ENCODE measurements at regions not wholly inside any gene's neighbourhood (a gene's known extent, or its start where the extent isn't known, plus 50 kb on each side); places are given as distances from the start of the nearest gene placed in this dataset.
"Not testable (repeated sequence)": the region's sequence is repeated elsewhere in the genome, so short reads cannot be mapped to it uniquely, and the experiment has no call there.

DNA sequence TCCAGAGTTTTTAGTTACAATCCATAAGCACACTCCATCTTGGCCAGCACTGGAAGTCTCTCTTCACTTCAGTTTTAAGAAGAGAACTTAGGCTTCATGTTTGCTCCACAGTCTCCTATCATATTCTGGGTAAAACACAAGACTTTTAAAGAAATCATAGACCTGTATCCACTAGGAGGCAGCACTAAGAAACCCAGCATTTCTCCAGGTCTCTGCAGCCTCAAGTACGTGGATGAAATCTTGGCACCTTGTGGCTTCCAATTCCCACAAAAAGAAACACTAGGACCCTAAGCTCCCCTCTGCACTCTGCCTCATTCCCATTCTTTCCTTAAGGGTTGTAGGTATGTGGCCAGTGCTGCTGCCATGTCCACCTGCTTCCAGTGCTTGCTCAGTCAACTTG lies 367.3 kb upstream of the CASK start:
- no peak overlapping the region for H3K4me3 ChIP-seq (ENCODE audit: low read length in 2 of 2)
- H3K4me1 ChIP-seq (ENCODE audit: control insufficient read depth in 2 of 2, insufficient read depth in 2 of 2, low read length in 2 of 2) = no peaks in the 10 kb centered on the region
- H3K27ac ChIP-seq (ENCODE audit: low read depth in 2 of 2, low read length in 2 of 2) = no peak overlapping the region
- no peaks in the 10 kb centered on the region for H3K9me3 ChIP-seq (ENCODE audit: control insufficient read depth in 2 of 2, low read length in 2 of 2)
- H3K27me3 ChIP-seq (ENCODE audit: control insufficient read depth in 2 of 2, insufficient read depth in 2 of 2, low read length in 2 of 2) = peaks cover 0 to 3% of the 10 kb centered on the region in 2 donors
- H3K36me3 ChIP-seq (ENCODE audit: control insufficient read depth in 2 of 2, insufficient read depth in 2 of 2, low read length in 2 of 2) = no peaks in the 10 kb centered on the region
- no peak overlapping the region for H3K9ac ChIP-seq (ENCODE audit: low read depth in 1 of 2, low read length in 2 of 2)

DNA sequence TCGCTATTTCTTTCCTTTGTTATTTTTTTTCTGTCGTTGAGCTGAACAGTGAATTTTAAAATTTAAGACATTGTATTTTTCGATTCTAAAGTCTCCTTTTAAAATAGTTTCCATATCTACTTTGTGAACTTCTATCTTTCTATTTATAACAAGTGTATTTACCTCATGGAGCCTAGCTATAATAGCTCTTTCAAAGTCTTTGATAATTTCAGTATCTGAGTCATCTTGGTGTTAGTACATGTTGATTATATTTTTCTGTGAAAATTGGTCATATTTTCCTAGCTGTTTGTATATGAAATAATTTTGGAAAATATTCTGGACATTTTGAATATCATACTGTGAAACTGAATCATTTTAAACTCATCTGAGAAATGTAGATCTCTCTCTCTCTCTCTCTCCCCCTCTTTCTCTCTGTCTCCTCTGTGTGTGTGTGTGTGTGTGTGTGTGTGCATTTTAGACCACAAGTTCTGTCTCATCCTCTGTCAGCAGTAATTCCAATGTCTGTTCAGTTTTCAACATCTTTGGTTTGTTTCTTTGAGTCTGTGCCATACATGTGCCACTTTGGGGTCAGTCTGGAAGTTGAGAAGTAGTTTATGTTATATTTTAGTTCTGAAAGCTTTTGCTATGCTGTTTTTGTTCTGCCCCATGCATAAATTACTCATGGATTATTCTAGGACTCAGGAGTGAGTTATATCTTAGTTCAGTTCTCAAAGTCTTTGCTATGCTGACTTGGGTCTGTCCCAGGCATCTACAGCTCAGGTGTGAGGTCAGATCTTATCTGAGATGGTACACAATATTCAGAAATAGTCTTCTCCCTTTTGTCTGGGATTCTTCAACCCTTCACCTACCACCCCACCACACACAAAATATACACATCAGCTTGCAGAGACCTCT lies 366.4 kb upstream of the CASK start:
- Histone ChIP-seq H3K9ac (ENCODE audit: low read depth in 1 of 2, low read length in 2 of 2) (no peak overlapping the region), H3K27me3 (ENCODE audit: control insufficient read depth in 2 of 2, insufficient read depth in 2 of 2, low read length in 2 of 2) (peaks cover 0 to 3% of the 10 kb centered on the region in 2 donors), H3K9me3 (ENCODE audit: control insufficient read depth in 2 of 2, low read length in 2 of 2) (no peaks in the 10 kb centered on the region), H3K36me3 (ENCODE audit: control insufficient read depth in 2 of 2, insufficient read depth in 2 of 2, low read length in 2 of 2) (no peaks in the 10 kb centered on the region), H3K4me1 (ENCODE audit: control insufficient read depth in 2 of 2, insufficient read depth in 2 of 2, low read length in 2 of 2) (no peaks in the 10 kb centered on the region), H3K27ac (ENCODE audit: low read depth in 2 of 2, low read length in 2 of 2) (no peak overlapping the region), H3K4me3 (ENCODE audit: low read length in 2 of 2) (no peak overlapping the region)

DNA sequence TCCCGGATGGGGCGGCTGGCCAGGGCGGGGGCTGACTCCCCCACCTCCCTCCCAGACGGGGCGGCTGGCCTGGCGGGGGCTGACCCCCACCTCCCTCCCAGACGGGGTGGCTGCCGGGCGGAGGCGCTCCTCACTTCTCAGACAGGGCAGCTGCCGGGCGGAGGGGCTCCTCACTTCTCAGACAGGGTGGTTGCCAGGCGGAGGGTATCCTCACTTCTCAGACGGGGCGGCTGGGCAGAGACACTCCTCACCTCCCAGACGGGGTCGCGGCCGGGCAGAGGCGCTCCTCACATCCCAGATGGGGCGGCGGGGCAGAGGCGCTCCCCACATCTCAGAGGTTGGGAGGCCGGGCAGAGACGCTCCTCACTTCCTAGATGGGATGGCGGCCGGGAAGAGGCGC lies 362.3 kb upstream of the CASK start:
- not testable (repeated sequence) for H3K36me3 ChIP-seq (ENCODE audit: control insufficient read depth in 2 of 2, insufficient read depth in 2 of 2, low read length in 2 of 2)

DNA sequence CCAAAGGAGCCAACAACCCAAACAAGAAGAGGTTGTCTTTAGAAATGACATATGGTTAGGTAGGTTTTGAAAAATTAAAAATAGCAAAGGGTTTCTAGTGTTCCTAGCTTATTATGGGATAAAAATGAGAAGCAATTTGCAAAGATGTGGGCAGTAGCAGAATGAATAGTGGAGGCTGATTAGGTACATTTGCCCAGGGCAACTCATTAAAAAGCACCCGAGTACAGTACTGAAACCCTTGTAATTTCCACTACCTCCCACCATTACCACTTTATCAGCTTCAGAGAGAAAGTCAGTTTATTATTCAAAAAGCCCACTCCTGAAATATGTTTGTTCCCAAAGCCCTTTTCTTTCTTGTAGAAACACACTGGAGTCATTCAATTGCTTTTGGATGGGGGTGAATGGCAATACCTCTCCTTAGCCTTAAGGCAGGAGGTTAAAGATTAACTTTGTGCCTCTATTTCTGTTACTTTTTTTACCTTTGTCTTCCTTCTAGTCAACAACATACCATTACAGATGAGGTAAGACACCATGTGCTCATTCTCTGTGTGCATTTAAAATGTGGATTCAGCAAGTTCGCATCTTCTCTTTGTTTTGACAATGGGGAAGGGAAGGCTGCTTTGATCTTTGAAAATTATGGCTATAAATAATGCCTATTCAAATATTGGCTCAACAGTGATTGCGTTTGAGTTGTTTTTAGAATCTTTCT lies 353.8 kb upstream of the CASK start:
- Histone ChIP-seq H3K36me3 (ENCODE audit: control insufficient read depth in 2 of 2, insufficient read depth in 2 of 2, low read length in 2 of 2) (no peaks in the 10 kb centered on the region), H3K9ac (ENCODE audit: low read depth in 1 of 2, low read length in 2 of 2) (no peak overlapping the region), H3K9me3 (ENCODE audit: control insufficient read depth in 2 of 2, low read length in 2 of 2) (no peaks in the 10 kb centered on the region), H3K27ac (ENCODE audit: low read depth in 2 of 2, low read length in 2 of 2) (no peak overlapping the region), H3K4me3 (ENCODE audit: low read length in 2 of 2) (no peak overlapping the region), H3K27me3 (ENCODE audit: control insufficient read depth in 2 of 2, insufficient read depth in 2 of 2, low read length in 2 of 2) (peaks cover 6 to 9% of the 10 kb centered on the region in 2 donors), H3K4me1 (ENCODE audit: control insufficient read depth in 2 of 2, insufficient read depth in 2 of 2, low read length in 2 of 2) (no peaks in the 10 kb centered on the region)

More for the DNA sequence above, 362.3 kb upstream of the CASK start:
- H3K4me3 ChIP-seq (ENCODE audit: low read length in 2 of 2); H3K9me3 ChIP-seq (ENCODE audit: control insufficient read depth in 2 of 2, low read length in 2 of 2); H3K9ac ChIP-seq (ENCODE audit: low read depth in 1 of 2, low read length in 2 of 2); H3K27ac ChIP-seq (ENCODE audit: low read depth in 2 of 2, low read length in 2 of 2); H3K4me1 ChIP-seq (ENCODE audit: control insufficient read depth in 2 of 2, insufficient read depth in 2 of 2, low read length in 2 of 2); H3K27me3 ChIP-seq (ENCODE audit: control insufficient read depth in 2 of 2, insufficient read depth in 2 of 2, low read length in 2 of 2): not testable (repeated sequence)

DNA sequence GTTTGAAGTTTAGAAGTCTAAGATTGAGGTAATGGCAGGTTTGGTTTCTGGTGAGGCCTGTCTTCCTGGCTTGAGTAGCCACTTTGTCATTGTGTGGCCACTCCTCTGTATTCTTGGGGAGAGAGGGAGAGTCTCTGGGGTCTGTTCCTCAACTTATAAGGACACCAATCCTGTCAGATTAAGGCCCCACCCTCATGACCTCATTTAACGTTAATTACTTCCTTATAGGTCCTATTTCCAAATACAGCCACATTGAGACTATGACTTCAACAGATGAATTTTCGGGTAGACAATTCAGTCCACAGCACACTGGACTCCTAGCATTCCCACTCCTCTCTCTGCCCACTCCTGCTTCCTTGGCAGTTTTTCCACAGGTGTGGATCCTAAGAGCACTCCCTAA lies 350.8 kb upstream of the CASK start:
- H3K36me3 ChIP-seq (ENCODE audit: control insufficient read depth in 2 of 2, insufficient read depth in 2 of 2, low read length in 2 of 2) = no peaks in the 10 kb centered on the region
- peaks cover 6 to 9% of the 10 kb centered on the region in 2 donors for H3K27me3 ChIP-seq (ENCODE audit: control insufficient read depth in 2 of 2, insufficient read depth in 2 of 2, low read length in 2 of 2)
- no peaks in the 10 kb centered on the region for H3K4me1 ChIP-seq (ENCODE audit: control insufficient read depth in 2 of 2, insufficient read depth in 2 of 2, low read length in 2 of 2)
- H3K9ac ChIP-seq (ENCODE audit: low read depth in 1 of 2, low read length in 2 of 2) = no peak overlapping the region
- no peak overlapping the region for H3K27ac ChIP-seq (ENCODE audit: low read depth in 2 of 2, low read length in 2 of 2)
- H3K9me3 ChIP-seq (ENCODE audit: control insufficient read depth in 2 of 2, low read length in 2 of 2) = no peaks in the 10 kb centered on the region
- no peak overlapping the region for H3K4me3 ChIP-seq (ENCODE audit: low read length in 2 of 2)

DNA sequence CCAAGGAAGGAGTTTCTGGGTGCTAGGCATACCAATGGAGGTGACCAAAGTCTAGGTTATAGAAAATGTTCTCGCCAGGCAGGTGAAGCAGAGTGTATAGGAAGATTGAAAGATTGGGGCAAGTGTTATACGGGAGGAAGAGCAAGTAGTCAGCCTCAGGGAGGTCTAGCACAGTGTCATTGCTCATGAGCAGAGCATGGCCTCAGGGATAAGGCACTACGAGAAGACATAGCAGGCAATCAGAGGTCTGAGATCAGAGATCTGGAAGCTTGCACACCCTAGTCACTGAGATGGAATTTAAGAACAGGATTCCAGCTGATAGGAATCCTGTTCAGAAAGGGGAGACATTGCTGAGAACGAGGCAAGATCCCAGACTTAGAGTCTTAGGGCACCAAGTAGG lies 350.0 kb upstream of the CASK start:
- Histone ChIP-seq H3K4me1 (ENCODE audit: control insufficient read depth in 2 of 2, insufficient read depth in 2 of 2, low read length in 2 of 2) (no peaks in the 10 kb centered on the region), H3K27ac (ENCODE audit: low read depth in 2 of 2, low read length in 2 of 2) (no peak overlapping the region), H3K27me3 (ENCODE audit: control insufficient read depth in 2 of 2, insufficient read depth in 2 of 2, low read length in 2 of 2) (peaks cover 5 to 6% of the 10 kb centered on the region in 2 donors), H3K4me3 (ENCODE audit: low read length in 2 of 2) (no peak overlapping the region), H3K36me3 (ENCODE audit: control insufficient read depth in 2 of 2, insufficient read depth in 2 of 2, low read length in 2 of 2) (no peaks in the 10 kb centered on the region), H3K9ac (ENCODE audit: low read depth in 1 of 2, low read length in 2 of 2) (no peak overlapping the region), H3K9me3 (ENCODE audit: control insufficient read depth in 2 of 2, low read length in 2 of 2) (no peaks in the 10 kb centered on the region)

DNA sequence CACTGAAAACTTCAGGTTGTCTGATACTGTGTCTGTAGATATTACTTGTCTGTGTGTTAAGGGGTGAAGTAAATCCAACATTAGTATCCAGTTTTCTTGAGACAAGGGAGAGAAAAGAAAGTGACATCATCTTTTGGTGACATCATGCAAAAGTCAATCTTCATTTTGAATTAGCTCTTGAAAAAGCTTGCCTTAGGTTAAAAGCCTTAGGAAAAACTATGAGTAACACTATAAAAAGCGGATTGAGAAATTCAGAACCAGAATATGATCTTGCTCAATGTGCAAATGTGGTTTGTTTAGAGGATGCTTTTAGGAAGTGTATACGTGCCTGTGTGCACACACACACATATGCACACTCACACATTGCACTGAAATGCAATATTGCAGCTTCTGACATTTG lies 345.8 kb upstream of the CASK start:
- Histone ChIP-seq H3K4me3 (ENCODE audit: low read length in 2 of 2) (no peak overlapping the region), H3K27ac (ENCODE audit: low read depth in 2 of 2, low read length in 2 of 2) (no peak overlapping the region), H3K36me3 (ENCODE audit: control insufficient read depth in 2 of 2, insufficient read depth in 2 of 2, low read length in 2 of 2) (no peaks in the 10 kb centered on the region), H3K9ac (ENCODE audit: low read depth in 1 of 2, low read length in 2 of 2) (no peak overlapping the region), H3K9me3 (ENCODE audit: control insufficient read depth in 2 of 2, low read length in 2 of 2) (no peaks in the 10 kb centered on the region), H3K27me3 (ENCODE audit: control insufficient read depth in 2 of 2, insufficient read depth in 2 of 2, low read length in 2 of 2) (peaks cover under 1 to 6% of the 10 kb centered on the region in 2 donors), H3K4me1 (ENCODE audit: control insufficient read depth in 2 of 2, insufficient read depth in 2 of 2, low read length in 2 of 2) (no peaks in the 10 kb centered on the region)

DNA sequence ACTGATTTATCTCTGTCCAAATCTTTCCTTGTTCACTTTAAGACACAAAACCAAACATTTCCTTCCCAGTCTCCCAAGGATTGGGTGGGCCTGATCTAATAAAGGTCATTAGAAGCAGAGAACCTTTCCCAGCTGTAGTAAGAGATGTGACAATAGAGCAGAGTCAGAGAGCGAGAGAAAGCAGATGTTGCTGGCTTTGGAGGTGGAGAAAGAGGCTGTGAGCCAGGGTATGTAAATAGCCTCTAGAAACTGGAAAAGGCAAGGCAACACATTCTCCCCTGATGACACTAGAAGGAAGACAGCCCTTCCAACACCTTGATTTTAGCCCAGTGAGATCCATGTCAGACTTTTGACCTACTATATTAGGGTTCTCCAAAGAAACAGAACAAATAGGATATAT lies 337.5 kb upstream of the CASK start:
- Histone ChIP-seq H3K9me3 (ENCODE audit: control insufficient read depth in 2 of 2, low read length in 2 of 2) (no peaks in the 10 kb centered on the region), H3K27me3 (ENCODE audit: control insufficient read depth in 2 of 2, insufficient read depth in 2 of 2, low read length in 2 of 2) (no peaks in the 10 kb centered on the region), H3K9ac (ENCODE audit: low read depth in 1 of 2, low read length in 2 of 2) (no peak overlapping the region), H3K36me3 (ENCODE audit: control insufficient read depth in 2 of 2, insufficient read depth in 2 of 2, low read length in 2 of 2) (no peaks in the 10 kb centered on the region), H3K4me1 (ENCODE audit: control insufficient read depth in 2 of 2, insufficient read depth in 2 of 2, low read length in 2 of 2) (no peaks in the 10 kb centered on the region), H3K4me3 (ENCODE audit: low read length in 2 of 2) (no peak overlapping the region), H3K27ac (ENCODE audit: low read depth in 2 of 2, low read length in 2 of 2) (no peak overlapping the region)

DNA sequence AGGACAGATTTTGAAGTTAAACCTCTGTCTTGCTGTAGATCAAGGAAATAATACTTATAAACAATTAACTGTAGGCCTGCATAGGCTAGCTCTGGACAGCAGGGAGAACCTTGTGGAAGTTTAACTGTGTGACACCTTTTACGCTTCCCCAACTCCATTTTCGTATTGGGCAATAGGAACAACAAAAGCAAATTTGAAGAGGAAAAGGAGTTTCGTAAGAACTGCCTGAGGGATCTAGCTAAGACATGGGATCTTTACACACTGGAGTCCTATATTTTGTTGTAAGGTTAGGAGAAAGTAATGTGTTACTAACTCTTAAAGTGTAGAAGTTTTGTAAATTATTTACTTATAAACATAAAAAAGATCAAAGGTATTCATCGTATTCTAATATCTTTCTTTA lies 324.9 kb upstream of the CASK start:
- no peak overlapping the region for H3K4me3 ChIP-seq (ENCODE audit: low read length in 2 of 2)
- H3K27me3 ChIP-seq (ENCODE audit: control insufficient read depth in 2 of 2, insufficient read depth in 2 of 2, low read length in 2 of 2) = peaks cover 0 to 6% of the 10 kb centered on the region in 2 donors
- H3K36me3 ChIP-seq (ENCODE audit: control insufficient read depth in 2 of 2, insufficient read depth in 2 of 2, low read length in 2 of 2) = no peaks in the 10 kb centered on the region
- H3K27ac ChIP-seq (ENCODE audit: low read depth in 2 of 2, low read length in 2 of 2) = no peak overlapping the region
- H3K9me3 ChIP-seq (ENCODE audit: control insufficient read depth in 2 of 2, low read length in 2 of 2) = no peaks in the 10 kb centered on the region
- H3K4me1 ChIP-seq (ENCODE audit: control insufficient read depth in 2 of 2, insufficient read depth in 2 of 2, low read length in 2 of 2) = no peaks in the 10 kb centered on the region
- H3K9ac ChIP-seq (ENCODE audit: low read depth in 1 of 2, low read length in 2 of 2) = no peak overlapping the region

DNA sequence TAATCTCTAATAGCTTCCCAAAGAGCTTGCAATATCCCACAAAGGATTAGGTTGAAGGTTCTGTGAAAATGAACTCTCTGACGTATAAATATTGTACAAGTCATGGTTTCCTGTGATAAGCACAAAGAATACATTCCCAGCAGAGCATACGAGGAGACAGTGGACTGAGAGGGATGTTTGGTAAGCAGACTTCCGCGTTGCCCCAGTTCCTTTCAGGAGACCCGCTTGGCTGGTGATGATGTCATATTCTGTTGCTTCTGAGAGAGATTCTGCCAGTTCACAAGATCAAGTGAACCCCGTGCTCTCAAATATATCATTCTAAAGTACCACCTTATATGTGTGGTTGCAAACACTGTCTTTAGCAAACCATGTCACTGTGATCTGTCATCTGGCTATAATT lies 323.9 kb upstream of the CASK start:
- H3K9ac ChIP-seq (ENCODE audit: low read depth in 1 of 2, low read length in 2 of 2) = no peak overlapping the region
- peaks cover 0 to 6% of the 10 kb centered on the region in 2 donors for H3K27me3 ChIP-seq (ENCODE audit: control insufficient read depth in 2 of 2, insufficient read depth in 2 of 2, low read length in 2 of 2)
- H3K4me1 ChIP-seq (ENCODE audit: control insufficient read depth in 2 of 2, insufficient read depth in 2 of 2, low read length in 2 of 2) = no peaks in the 10 kb centered on the region
- H3K4me3 ChIP-seq (ENCODE audit: low read length in 2 of 2) = no peak overlapping the region
- no peaks in the 10 kb centered on the region for H3K36me3 ChIP-seq (ENCODE audit: control insufficient read depth in 2 of 2, insufficient read depth in 2 of 2, low read length in 2 of 2)
- H3K9me3 ChIP-seq (ENCODE audit: control insufficient read depth in 2 of 2, low read length in 2 of 2) = no peaks in the 10 kb centered on the region
- no peak overlapping the region for H3K27ac ChIP-seq (ENCODE audit: low read depth in 2 of 2, low read length in 2 of 2)

Measured in mucosa of rectum (tissue), 2 donors.